ENCODE measurements at regions not wholly inside any gene's neighbourhood (a gene's known extent, or its start where the extent isn't known, plus 50 kb on each side); places are given as distances from the start of the nearest gene placed in this dataset.
"Not testable (repeated sequence)": the region's sequence is repeated elsewhere in the genome, so short reads cannot be mapped to it uniquely, and the experiment has no call there.

GRCh38 chr12:41652981-41653380, 464.9 kb downstream of the PDZRN4 start:
- ATAC-seq (no peak), DNase-seq (ENCODE audit: low spot score) (no peak)
- no peaks in the 10 kb centered on the region for H3K27me3 Mint-ChIP-seq (ENCODE audit: low read depth)
- CTCF ChIA-PET: no interaction called here
- H3K4me1 Mint-ChIP-seq: peaks cover 11% of the 10 kb centered on the region
- H3K9me3 Mint-ChIP-seq: peaks cover 6% of the 10 kb centered on the region
- TF ChIP-seq PRDM15 (CRISPR knock-in tag; IDR thresholded peaks at IDR 0.05) (no peak), AFF4 (CRISPR knock-in tag; IDR thresholded peaks at IDR 0.05; ENCODE audit: borderline replicate concordance) (no peak)
- no peak overlapping the region for H3K27ac Mint-ChIP-seq
- no peaks in the 10 kb centered on the region for H3K36me3 Mint-ChIP-seq
- POLR2A ChIA-PET: no interaction called here
- no peak overlapping the region for H3K4me3 Mint-ChIP-seq

GRCh38 chr12:41645624-41646023, 457.5 kb downstream of the PDZRN4 start:
- no peak for DNase-seq (ENCODE audit: low spot score)
- H3K4me3 Mint-ChIP-seq: no peak overlapping the region
- POLR2A ChIA-PET: no interaction called here
- TF ChIP-seq ERG (CRISPR knock-in tag; IDR thresholded peaks at IDR 0.05): no peak
- TF ChIP-seq ZNF512 (CRISPR knock-in tag; IDR thresholded peaks at IDR 0.05; ENCODE audit: borderline replicate concordance): peak; percentile 87; the same call in 1 of the 2 replicates
- H3K27me3 Mint-ChIP-seq (ENCODE audit: low read depth): no peaks in the 10 kb centered on the region; the same call in 1 of the 2 replicates
- peaks cover 30% of the 10 kb centered on the region for H3K4me1 Mint-ChIP-seq
- CTCF ChIA-PET: no interaction called here
- H3K9me3 Mint-ChIP-seq: no peaks in the 10 kb centered on the region
- 0 out of 2 replicates have a peak, but pooled peaks cover 2% of the 10 kb centered on the region for H3K36me3 Mint-ChIP-seq
- no peak for ATAC-seq
- H3K27ac Mint-ChIP-seq: no peak overlapping the region

GRCh38 chr12:41642808-41643207, 454.7 kb downstream of the PDZRN4 start:
- H3K9me3 Mint-ChIP-seq; POLR2A ChIA-PET; ATAC-seq; H3K27ac Mint-ChIP-seq; H3K4me3 Mint-ChIP-seq; CTCF ChIA-PET; H3K36me3 Mint-ChIP-seq; H3K27me3 Mint-ChIP-seq (ENCODE audit: low read depth): not testable (repeated sequence)
- DNase-seq (ENCODE audit: low spot score): peak; percentile 75
- TF ChIP-seq FOXP4 (CRISPR knock-in tag; IDR thresholded peaks at IDR 0.05) (peak; percentile 64; the same call in 1 of the 2 replicates), ZNF281 (CRISPR knock-in tag; IDR thresholded peaks at IDR 0.05) (peak; percentile 77; the same call in 1 of the 2 replicates), FOXK1 (CRISPR knock-in tag; IDR thresholded peaks at IDR 0.05) (0 out of 2 replicates have a peak, but pooled peaks have one; percentile 45), FOXP1 (CRISPR knock-in tag; IDR thresholded peaks at IDR 0.05; ENCODE audit: borderline replicate concordance) (peak; percentile 57; the same call in 1 of the 2 replicates)
- peaks cover 23% of the 10 kb centered on the region for H3K4me1 Mint-ChIP-seq

Data from WTC11 (cell line).